WTC11 (cell line): ENCODE measurements at regions not wholly inside any gene's neighbourhood (a gene's known extent, or its start where the extent isn't known, plus 50 kb on each side); places are given as distances from the start of the nearest gene placed in this dataset.

Experiments used
- ATAC-seq: fragments of 200-7000 bp; cut with Tn5 transposase; 2 replicates; pipeline ENCODE4 v1.10.0; 2021; ENCODE audit warnings: mild to moderate bottlenecking, moderate library complexity
- CTCF ChIA-PET: fragments of 300-600 bp; sonication (Branson Sonifier 250); formaldehyde crosslinking; loops from one replicate; lab custom pipeline; 2021; ENCODE audit warnings: antibody characterized with exemption; lab: Charles Lee
- POLR2A ChIA-PET: fragments of 350-600 bp; sonication (Branson Sonifier 250); formaldehyde crosslinking; loops from one replicate; lab custom pipeline; 2021; ENCODE audit warnings: antibody characterized with exemption; lab: Charles Lee
- DNase-seq: peaks from one replicate; pipeline ENCODE4 v3.0.0; 2021; ENCODE audit warnings: low spot score
- H3K27ac Mint-ChIP-seq: 2 replicates; pipeline ENCODE4 v1.8.0; 2021; ENCODE audit warnings: mixed read lengths
- H3K27me3 Mint-ChIP-seq: 2 replicates; pipeline ENCODE4 v1.8.0; 2021; ENCODE audit warnings: low read depth, mild to moderate bottlenecking, moderate library complexity, mixed read lengths
- H3K36me3 Mint-ChIP-seq: 2 replicates; pipeline ENCODE4 v1.8.0; 2021; ENCODE audit warnings: mixed read lengths
- H3K4me1 Mint-ChIP-seq: 2 replicates; pipeline ENCODE4 v1.8.0; 2022; ENCODE audit warnings: mixed read lengths
- H3K4me3 Mint-ChIP-seq: 2 replicates; pipeline ENCODE4 v1.8.0; 2021; ENCODE audit warnings: mild to moderate bottlenecking, moderate library complexity, mixed read lengths
- H3K9me3 Mint-ChIP-seq: 2 replicates; pipeline ENCODE4 v1.8.0; 2021; ENCODE audit warnings: mixed read lengths
- AR ChIP-seq: fragments of 250-450 bp; sonication (Bioruptor Pico); IDR thresholded peaks from 2 replicates; pipeline ENCODE4 v1.9.0; 2021; ENCODE audit warnings: mild to moderate bottlenecking
- E2F4 ChIP-seq: sonication (generic); formaldehyde crosslinking; IDR thresholded peaks from 2 replicates; pipeline ENCODE4 v1.8.1; 2022; ENCODE audit warnings: low read depth, mild to moderate bottlenecking, moderate library complexity, missing genetic modification reagents, borderline replicate concordance
- ELF4 ChIP-seq: sonication (generic); formaldehyde crosslinking; IDR thresholded peaks from 2 replicates; pipeline ENCODE4 v1.8.1; 2022; ENCODE audit warnings: low read depth, mild to moderate bottlenecking, moderate library complexity, missing genetic modification reagents
- FOXP1 ChIP-seq: sonication (generic); formaldehyde crosslinking; IDR thresholded peaks from 2 replicates; pipeline ENCODE4 v1.8.0; 2022; ENCODE audit warnings: missing genetic modification reagents, mild to moderate bottlenecking, moderate library complexity, borderline replicate concordance
- GTF2I ChIP-seq: fragments of 250-450 bp; sonication (Bioruptor Pico); conservative IDR thresholded peaks from 2 replicates; pipeline ENCODE4 v1.4.0; 2021; ENCODE audit warnings: mild to moderate bottlenecking
- HMGA2 ChIP-seq: fragments of 250-450 bp; sonication (Bioruptor Pico); IDR thresholded peaks from 2 replicates; pipeline ENCODE4 v1.4.0; 2021; ENCODE audit warnings: mild to moderate bottlenecking, moderate library complexity
- JAZF1 ChIP-seq: fragments of 250-450 bp; sonication (Bioruptor Pico); IDR thresholded peaks from 2 replicates; pipeline ENCODE4 v1.9.0; 2021; ENCODE audit warnings: moderate library complexity, mild to moderate bottlenecking, inconsistent platforms
- MXD4 ChIP-seq: fragments of 250-450 bp; sonication (Bioruptor Pico); IDR thresholded peaks from 2 replicates; pipeline ENCODE4 v1.8.0; 2021; ENCODE audit warnings: mild to moderate bottlenecking, moderate library complexity, borderline replicate concordance
- NFE2L1 ChIP-seq: sonication (generic); formaldehyde crosslinking; IDR thresholded peaks from 2 replicates; pipeline ENCODE4 v1.8.1; 2023; ENCODE audit warnings: missing genetic modification reagents
- OVOL2 ChIP-seq: fragments of 250-450 bp; sonication (Bioruptor Pico); IDR thresholded peaks from 2 replicates; pipeline ENCODE4 v1.9.0; 2021; ENCODE audit warnings: mild to moderate bottlenecking, borderline replicate concordance
- RORB ChIP-seq: fragments of 250-450 bp; sonication (Bioruptor Pico); IDR thresholded peaks from 2 replicates; pipeline ENCODE4 v1.9.0; 2021; ENCODE audit warnings: mild to moderate bottlenecking
- SOX15 ChIP-seq: fragments of 250-450 bp; sonication (Bioruptor Pico); IDR thresholded peaks from 2 replicates; pipeline ENCODE4 v1.9.0; 2021; ENCODE audit warnings: mild to moderate bottlenecking
- SP1 ChIP-seq: sonication (generic); formaldehyde crosslinking; conservative IDR thresholded peaks from 2 replicates; pipeline ENCODE4 v1.8.1; 2022; ENCODE audit warnings: missing genetic modification reagents
- STAT6 ChIP-seq: sonication (generic); formaldehyde crosslinking; conservative IDR thresholded peaks from 2 replicates; pipeline ENCODE4 v1.8.1; 2023; ENCODE audit warnings: mild to moderate bottlenecking, low read depth, missing genetic modification reagents, moderate library complexity
- TEAD1 ChIP-seq: sonication (generic); formaldehyde crosslinking; IDR thresholded peaks from 2 replicates; pipeline ENCODE4 v1.8.0; 2022; ENCODE audit warnings: mild to moderate bottlenecking, missing genetic modification reagents
- TEAD4 ChIP-seq: sonication (generic); formaldehyde crosslinking; IDR thresholded peaks from 2 replicates; pipeline ENCODE4 v1.8.0; 2022; ENCODE audit warnings: mild to moderate bottlenecking, missing genetic modification reagents
- TP53 ChIP-seq: sonication (generic); formaldehyde crosslinking; IDR thresholded peaks from 2 replicates; pipeline ENCODE4 v1.8.1; 2023; ENCODE audit warnings: mild to moderate bottlenecking, missing genetic modification reagents
- ZBTB21 ChIP-seq: sonication (generic); formaldehyde crosslinking; IDR thresholded peaks from 2 replicates; pipeline ENCODE4 v1.8.1; 2023; ENCODE audit warnings: mild to moderate bottlenecking, missing genetic modification reagents, borderline replicate concordance
- ZNF416 ChIP-seq: fragments of 250-450 bp; sonication (Bioruptor Pico); IDR thresholded peaks from 2 replicates; pipeline ENCODE4 v1.9.0; 2021; ENCODE audit warnings: mild to moderate bottlenecking, inconsistent platforms
- ZNF423 ChIP-seq: fragments of 250-450 bp; sonication (Bioruptor Pico); IDR thresholded peaks from 2 replicates; pipeline ENCODE4 v2.1.2; 2022; ENCODE audit warnings: mild to moderate bottlenecking, moderate library complexity
- ZNF671 ChIP-seq: fragments of 250-450 bp; sonication (Bioruptor Pico); IDR thresholded peaks from 2 replicates; pipeline ENCODE4 v1.8.0; 2021; ENCODE audit warnings: mild to moderate bottlenecking
- ZSCAN18 ChIP-seq: fragments of 250-450 bp; sonication (Bioruptor Pico); IDR thresholded peaks from 2 replicates; pipeline ENCODE4 v2.1.2; 2022; ENCODE audit warnings: mild to moderate bottlenecking, moderate library complexity
- TF ChIP-seq, protein P1 (sequence below): fragments of 250-450 bp; sonication (Bioruptor Pico); IDR thresholded peaks from 2 replicates; pipeline ENCODE4 v1.9.0; 2021; ENCODE audit warnings: moderate library complexity, mild to moderate bottlenecking, inconsistent platforms, borderline replicate concordance
- TF ChIP-seq, protein P2 (sequence below): sonication (generic); formaldehyde crosslinking; IDR thresholded peaks from 2 replicates; pipeline ENCODE4 v1.8.0; 2022; ENCODE audit warnings: mild to moderate bottlenecking, missing genetic modification reagents
- TF ChIP-seq, protein P3 (sequence below): sonication (generic); formaldehyde crosslinking; IDR thresholded peaks from 2 replicates; pipeline ENCODE4 v1.8.1; 2022; ENCODE audit warnings: low read depth, missing genetic modification reagents, borderline replicate concordance

DNA sequence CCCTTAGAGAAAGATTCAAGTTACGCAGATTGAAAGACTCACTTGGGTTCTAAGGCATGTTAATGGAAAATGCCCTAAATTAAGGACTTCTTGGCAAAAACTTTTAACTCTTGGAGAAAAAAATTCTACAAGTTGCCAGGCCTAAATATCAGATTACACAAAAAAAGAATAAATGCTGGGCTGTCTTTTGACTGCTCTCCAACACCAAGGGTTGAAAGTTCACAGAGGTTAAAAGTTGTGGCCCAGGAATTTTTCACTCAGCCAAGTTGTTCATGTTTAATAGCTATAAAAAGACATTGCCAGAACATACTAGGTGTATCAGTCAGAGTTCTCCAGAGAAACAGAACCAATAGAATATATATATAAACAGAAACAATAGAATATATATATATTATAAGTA lies 204.3 kb upstream of the ADRA1D start:
- Mint-ChIP-seq H3K4me1 (peaks cover 21% of the 10 kb centered on the region), H3K9me3 (peaks cover 20% of the 10 kb centered on the region), H3K4me3 (no peak overlapping the region), H3K36me3 (peaks cover 9% of the 10 kb centered on the region), H3K27ac (no peak overlapping the region), H3K27me3 (no peaks in the 10 kb centered on the region)
- TF ChIP-seq OVOL2 (CRISPR knock-in tag): no peak
- TF ChIP-seq ZNF416: no peak
- TF ChIP-seq FOXP1 (CRISPR knock-in tag): no peak
- TF ChIP-seq GTF2I: no peak
- TF ChIP-seq SP1 (CRISPR knock-in tag): no peak
- no peak for TF ChIP-seq MXD4 (CRISPR knock-in tag)
- TF ChIP-seq TP53: no peak
- TF ChIP-seq ZSCAN18 (CRISPR knock-in tag): no peak
- TF ChIP-seq ZBTB21: no peak
- TF ChIP-seq TEAD1 (CRISPR knock-in tag): no peak
- TF ChIP-seq, protein P1, sequence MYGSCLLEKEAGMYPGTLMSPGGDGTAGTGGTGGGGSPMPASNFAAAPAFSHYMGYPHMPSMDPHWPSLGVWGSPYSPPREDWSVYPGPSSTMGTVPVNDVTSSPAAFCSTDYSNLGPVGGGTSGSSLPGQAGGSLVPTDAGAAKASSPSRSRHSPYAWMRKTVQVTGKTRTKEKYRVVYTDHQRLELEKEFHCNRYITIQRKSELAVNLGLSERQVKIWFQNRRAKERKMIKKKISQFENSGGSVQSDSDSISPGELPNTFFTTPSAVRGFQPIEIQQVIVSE (CRISPR knock-in tag): no peak
- TF ChIP-seq AR (CRISPR knock-in tag): no peak
- no peak for TF ChIP-seq STAT6 (CRISPR knock-in tag)
- TF ChIP-seq E2F4 (CRISPR knock-in tag): no peak
- no peak for TF ChIP-seq ELF4 (CRISPR knock-in tag)
- TF ChIP-seq RORB: no peak
- TF ChIP-seq SOX15 (CRISPR knock-in tag): no peak
- no peak for ATAC-seq
- CTCF ChIA-PET: no interaction called here
- POLR2A ChIA-PET: no interaction called here
- DNase-seq: no peak

DNA sequence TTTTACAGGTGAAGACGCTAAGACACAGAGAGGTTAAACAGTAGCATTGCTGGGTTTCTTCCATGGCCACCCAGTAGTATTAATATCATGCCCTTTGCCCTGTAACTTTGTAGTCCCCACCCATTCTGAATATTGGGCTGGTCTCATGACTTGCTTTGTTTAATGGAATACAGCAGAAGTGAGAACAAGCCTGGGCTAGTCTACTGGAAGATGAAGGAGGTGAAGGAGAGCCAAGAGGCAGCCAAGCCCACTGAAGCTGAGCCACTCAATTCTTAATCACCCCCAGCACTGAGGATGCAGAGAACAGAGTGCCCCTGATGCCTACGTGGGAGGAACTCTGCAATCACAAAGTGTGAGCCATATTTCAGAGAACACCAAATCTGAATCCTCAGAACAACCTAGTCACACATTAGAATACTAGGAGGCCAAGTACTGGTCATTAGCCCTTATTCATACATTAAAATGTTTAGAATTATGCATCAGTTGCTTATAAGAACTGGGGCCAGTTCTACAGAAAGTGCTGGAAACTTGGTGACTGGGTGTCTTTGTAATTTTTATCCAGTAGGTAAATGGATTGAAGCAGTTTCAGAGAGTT lies 202.5 kb upstream of the ADRA1D start:
- ChIA-PET CTCF (no interaction called here), POLR2A (no interaction called here)
- Mint-ChIP-seq H3K4me3 (no peak overlapping the region), H3K27me3 (no peaks in the 10 kb centered on the region), H3K4me1 (peaks cover 12% of the 10 kb centered on the region), H3K36me3 (peaks cover 6% of the 10 kb centered on the region), H3K27ac (no peak overlapping the region), H3K9me3 (peaks cover 23% of the 10 kb centered on the region)
- DNase-seq (no peak), ATAC-seq (no peak)
- TF ChIP-seq JAZF1 (CRISPR knock-in tag) (no peak), TEAD4 (no peak), ZNF423 (CRISPR knock-in tag) (no peak), HMGA2 (no peak), NFE2L1 (CRISPR knock-in tag) (no peak), ZNF671 (CRISPR knock-in tag) (no peak)
- TF ChIP-seq, protein P2, sequence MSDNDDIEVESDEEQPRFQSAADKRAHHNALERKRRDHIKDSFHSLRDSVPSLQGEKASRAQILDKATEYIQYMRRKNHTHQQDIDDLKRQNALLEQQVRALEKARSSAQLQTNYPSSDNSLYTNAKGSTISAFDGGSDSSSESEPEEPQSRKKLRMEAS (CRISPR knock-in tag): no peak
- TF ChIP-seq, protein P3, sequence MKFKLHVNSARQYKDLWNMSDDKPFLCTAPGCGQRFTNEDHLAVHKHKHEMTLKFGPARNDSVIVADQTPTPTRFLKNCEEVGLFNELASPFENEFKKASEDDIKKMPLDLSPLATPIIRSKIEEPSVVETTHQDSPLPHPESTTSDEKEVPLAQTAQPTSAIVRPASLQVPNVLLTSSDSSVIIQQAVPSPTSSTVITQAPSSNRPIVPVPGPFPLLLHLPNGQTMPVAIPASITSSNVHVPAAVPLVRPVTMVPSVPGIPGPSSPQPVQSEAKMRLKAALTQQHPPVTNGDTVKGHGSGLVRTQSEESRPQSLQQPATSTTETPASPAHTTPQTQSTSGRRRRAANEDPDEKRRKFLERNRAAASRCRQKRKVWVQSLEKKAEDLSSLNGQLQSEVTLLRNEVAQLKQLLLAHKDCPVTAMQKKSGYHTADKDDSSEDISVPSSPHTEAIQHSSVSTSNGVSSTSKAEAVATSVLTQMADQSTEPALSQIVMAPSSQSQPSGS (CRISPR knock-in tag): no peak
